Kidney (tissue), 13 donors: ENCODE measurements at regions not wholly inside any gene's neighbourhood (a gene's known extent, or its start where the extent isn't known, plus 50 kb on each side); places are given as distances from the start of the nearest gene placed in this dataset.

ENCODE experiments used
- DNase-seq, 5 donors: peaks; one replicate each; pipeline ENCODE4 v3.0.0-alpha.2; 2013 to 2020
- FAIRE-seq: peaks from 2 replicates; lab custom pipeline; 2012; peaks lifted over from hg19 to GRCh38; lab: Jason Lieb, UNC
- H3K27ac ChIP-seq, 2 donors: one replicate each; pipeline ENCODE4 v1.7.0; 2013; ENCODE audit warnings: low read depth in 2 of 2, low read length in 2 of 2, inconsistent platforms in 1 of 2
- H3K27me3 ChIP-seq: one replicate; pipeline ENCODE4 v1.7.1; 2013; ENCODE audit warnings: low read length, inconsistent platforms; ENCODE audit not compliant: control insufficient read depth, insufficient read depth
- H3K36me3 ChIP-seq, 3 donors: one replicate each; pipeline versions ENCODE4 v1.7.0 to v1.7.1; 2013; ENCODE audit warnings: low read length in 3 of 3, control low read depth in 1 of 3, inconsistent platforms in 1 of 3; ENCODE audit not compliant: insufficient read depth in 3 of 3, control insufficient read depth in 2 of 3
- H3K4me1 ChIP-seq, 3 donors: one replicate each; pipeline versions ENCODE4 v1.7.0 to v1.7.1; 2013; ENCODE audit warnings: low read length in 3 of 3, inconsistent platforms in 1 of 3, low read depth in 1 of 3; ENCODE audit not compliant: control insufficient read depth in 2 of 3, insufficient read depth in 2 of 3
- H3K4me3 ChIP-seq, 3 donors: one replicate each; pipeline versions ENCODE4 v1.7.0 to v1.8.1; 2013; ENCODE audit warnings: low read length in 3 of 3, control low read depth in 1 of 3, inconsistent platforms in 1 of 3
- H3K9ac ChIP-seq, 3 donors: one replicate each; pipeline versions ENCODE4 v1.7.0 to v1.7.1; 2013; ENCODE audit warnings: low read length in 3 of 3, control low read depth in 1 of 3, inconsistent platforms in 1 of 3
- H3K9me3 ChIP-seq, 3 donors: one replicate each; pipeline versions ENCODE4 v1.7.0 to v1.7.1; 2013; ENCODE audit warnings: low read length in 3 of 3, control low read depth in 1 of 3, inconsistent platforms in 1 of 3; ENCODE audit not compliant: control insufficient read depth in 2 of 3, insufficient read depth in 1 of 3
- intact Hi-C: fragments of 100-400 bp; cut with DNase I; formaldehyde crosslinking; loops from one replicate; pipeline ENCODE4 v1.11.1; 2022
- TF ChIP-seq, protein P1 (sequence below): IDR thresholded peaks from 3 replicates; pipeline ENCODE4 v1.5.1; 2012; ENCODE audit warnings: mild to moderate bottlenecking, moderate library complexity, borderline replicate concordance; ENCODE audit not compliant: insufficient read depth; ENCODE audit errors: extremely low read depth
- donor health status: control.
- donor health status: control.
- donor health status: control.
- donor health status: control.
- donor health status: control.
- donor health status: DM: yes; HTN: yes; CAD: no.
- donor health status: Normal renal cell carcinoma (clear cell type).

DNA sequence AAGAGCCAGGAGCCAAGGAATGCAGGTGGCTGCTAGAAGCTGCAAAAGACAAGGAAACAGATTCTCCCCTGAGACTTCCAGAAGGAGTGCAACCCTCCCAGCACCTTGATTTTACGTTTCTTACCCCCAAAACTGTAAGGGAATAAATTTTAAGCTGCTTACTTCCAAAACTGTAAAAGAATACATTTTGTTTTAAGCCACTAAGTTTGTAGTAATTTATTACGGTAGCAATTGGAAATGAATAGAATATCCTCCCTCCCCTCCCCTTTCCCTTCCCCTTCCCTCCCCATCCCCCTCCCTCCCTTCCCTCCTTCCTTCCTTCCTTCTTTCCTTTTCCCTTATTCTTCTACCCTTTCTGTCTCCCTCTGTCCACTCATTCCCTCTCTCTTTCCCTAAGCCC is 203.7 kb upstream of the CFAP20DC start:
- Histone ChIP-seq H3K4me1 (no peaks in the 10 kb centered on the region), H3K27me3 (no peaks in the 10 kb centered on the region), H3K36me3 (no peaks in the 10 kb centered on the region), H3K27ac (no peak overlapping the region), H3K9me3 (no peaks in the 10 kb centered on the region), H3K4me3 (no peak overlapping the region), H3K9ac (no peak overlapping the region)
- TF ChIP-seq, protein P1, sequence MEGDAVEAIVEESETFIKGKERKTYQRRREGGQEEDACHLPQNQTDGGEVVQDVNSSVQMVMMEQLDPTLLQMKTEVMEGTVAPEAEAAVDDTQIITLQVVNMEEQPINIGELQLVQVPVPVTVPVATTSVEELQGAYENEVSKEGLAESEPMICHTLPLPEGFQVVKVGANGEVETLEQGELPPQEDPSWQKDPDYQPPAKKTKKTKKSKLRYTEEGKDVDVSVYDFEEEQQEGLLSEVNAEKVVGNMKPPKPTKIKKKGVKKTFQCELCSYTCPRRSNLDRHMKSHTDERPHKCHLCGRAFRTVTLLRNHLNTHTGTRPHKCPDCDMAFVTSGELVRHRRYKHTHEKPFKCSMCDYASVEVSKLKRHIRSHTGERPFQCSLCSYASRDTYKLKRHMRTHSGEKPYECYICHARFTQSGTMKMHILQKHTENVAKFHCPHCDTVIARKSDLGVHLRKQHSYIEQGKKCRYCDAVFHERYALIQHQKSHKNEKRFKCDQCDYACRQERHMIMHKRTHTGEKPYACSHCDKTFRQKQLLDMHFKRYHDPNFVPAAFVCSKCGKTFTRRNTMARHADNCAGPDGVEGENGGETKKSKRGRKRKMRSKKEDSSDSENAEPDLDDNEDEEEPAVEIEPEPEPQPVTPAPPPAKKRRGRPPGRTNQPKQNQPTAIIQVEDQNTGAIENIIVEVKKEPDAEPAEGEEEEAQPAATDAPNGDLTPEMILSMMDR: no peak
- DNase-seq: no peak
- FAIRE-seq: no peak
- intact Hi-C loops: no loop called here

DNA sequence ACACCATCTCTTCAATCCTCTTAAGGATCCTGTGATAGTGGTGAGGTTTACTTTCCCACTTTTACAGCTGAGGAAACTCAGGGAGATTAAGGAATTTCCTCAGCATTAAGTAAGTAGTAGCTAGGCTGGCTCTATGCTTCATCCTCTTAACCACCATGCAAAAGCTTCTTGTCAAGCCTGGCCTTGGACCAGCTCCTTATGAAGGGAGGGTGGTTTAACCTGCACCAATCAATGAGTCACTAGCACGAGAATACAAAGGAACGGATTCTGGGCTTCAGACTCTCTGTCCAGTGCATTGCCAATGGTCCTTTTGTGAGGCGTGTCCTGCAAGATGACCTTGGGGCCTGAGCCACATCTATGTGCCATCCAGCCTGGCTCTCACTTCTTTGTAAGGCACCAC is 202.0 kb upstream of the CFAP20DC start:
- Histone ChIP-seq H3K4me3 (no peak overlapping the region), H3K36me3 (no peaks in the 10 kb centered on the region), H3K9me3 (no peaks in the 10 kb centered on the region), H3K9ac (no peak overlapping the region), H3K27ac (no peak overlapping the region), H3K4me1 (no peaks in the 10 kb centered on the region), H3K27me3 (no peaks in the 10 kb centered on the region)
- TF ChIP-seq, protein P1: no peak
- FAIRE-seq: no peak
- intact Hi-C loops: no loop called here
- no peak for DNase-seq

DNA sequence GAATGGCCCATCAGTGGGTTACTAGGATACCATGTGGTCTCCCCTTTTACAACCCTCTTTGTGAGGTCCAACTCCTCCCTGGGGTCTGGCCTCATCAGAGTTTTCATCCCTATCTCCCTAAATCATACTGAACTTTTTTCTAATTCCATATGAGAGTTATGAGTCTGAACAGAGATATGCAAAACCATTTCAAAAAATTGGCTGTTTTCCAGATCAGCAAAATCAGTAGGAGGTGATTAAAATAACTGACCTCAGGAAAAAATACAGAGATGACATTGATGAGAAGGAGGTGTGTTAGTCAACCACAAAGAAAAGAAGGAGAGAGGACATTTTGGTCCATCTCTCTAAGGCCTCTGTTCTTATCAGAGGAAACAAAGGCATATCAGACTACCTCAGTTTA is 200.8 kb upstream of the CFAP20DC start:
- TF ChIP-seq, protein P1: no peak
- DNase-seq: no peak
- Histone ChIP-seq H3K9ac (no peak overlapping the region), H3K27ac (no peak overlapping the region), H3K9me3 (no peaks in the 10 kb centered on the region), H3K4me1 (peaks cover 0 to 3% (median 0%) of the 10 kb centered on the region in 3 donors), H3K4me3 (no peak overlapping the region), H3K27me3 (no peaks in the 10 kb centered on the region), H3K36me3 (no peaks in the 10 kb centered on the region)
- intact Hi-C loops: no loop called here
- FAIRE-seq: no peak

DNA sequence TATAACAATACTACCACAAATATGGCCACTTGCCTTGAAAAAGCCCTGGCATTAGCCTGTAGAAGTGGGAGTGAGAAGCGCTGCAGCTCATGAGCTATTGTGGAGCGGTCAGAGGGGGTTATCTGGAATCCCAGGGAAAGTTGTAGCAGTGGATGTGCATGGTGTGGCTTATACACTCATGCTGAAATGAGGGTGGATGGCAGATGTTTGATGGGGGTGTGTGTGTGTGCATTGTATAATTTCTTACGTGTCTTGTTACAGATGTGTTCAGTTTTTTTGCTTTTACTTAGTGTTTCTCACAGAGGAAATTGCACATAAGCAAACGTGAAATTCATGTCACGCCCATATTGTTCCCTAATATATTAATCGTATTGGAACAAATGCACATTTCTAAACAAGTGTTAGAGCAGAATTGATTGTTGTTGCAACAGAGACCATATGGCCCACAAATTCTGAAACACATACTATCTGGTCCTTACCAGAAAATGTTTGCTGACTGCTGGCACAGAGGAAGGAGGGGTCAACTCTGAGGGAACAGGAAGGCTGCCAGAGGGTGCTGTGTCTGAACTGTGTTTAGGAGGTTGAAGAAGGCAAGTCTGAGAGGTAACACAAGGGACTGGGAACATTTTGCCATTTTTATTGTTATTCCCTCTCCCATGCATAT is 200.0 kb upstream of the CFAP20DC start:
- Histone ChIP-seq H3K9ac (no peak overlapping the region), H3K27ac (no peak overlapping the region), H3K4me1 (peaks cover 0 to 3% (median 0%) of the 10 kb centered on the region in 3 donors), H3K27me3 (no peaks in the 10 kb centered on the region), H3K9me3 (no peaks in the 10 kb centered on the region), H3K36me3 (no peaks in the 10 kb centered on the region), H3K4me3 (no peak overlapping the region)
- no peak for DNase-seq
- no peak for FAIRE-seq
- intact Hi-C loops: no loop called here
- TF ChIP-seq, protein P1: no peak
